ENCODE measurements at regions not wholly inside any gene's neighbourhood (a gene's known extent, or its start where the extent isn't known, plus 50 kb on each side); places are given as distances from the start of the nearest gene placed in this dataset.

- Histone ChIP-seq H3K36me3 (ENCODE audit: control insufficient read depth in 2 of 4, insufficient read depth in 4 of 4, low read length in 3 of 4) (no peaks in the 10 kb centered on the region), H2BK15ac (ENCODE audit: low read length) (no peak overlapping the region), H2BK120ac (replicated peaks; ENCODE audit: low read depth, low read length) (no peak overlapping the region), H3K23ac (ENCODE audit: insufficient read length) (no peak overlapping the region), H4K20me1 (replicated peaks in 1 of 2; ENCODE audit: control insufficient read depth in 1 of 2, insufficient read depth in 2 of 2, low read length in 2 of 2) (no peaks in the 10 kb centered on the region), H3K9ac (replicated peaks in 1 of 4; ENCODE audit: extremely low read depth in 1 of 4, low read depth in 3 of 4, low read length in 3 of 4) (no peak overlapping the region), H3K56ac (replicated peaks; ENCODE audit: insufficient read length, low read depth, low read length) (no peak overlapping the region), H4K5ac (ENCODE audit: insufficient read length, low read depth, low read length) (no peak overlapping the region), H3K18ac (ENCODE audit: extremely low read depth, low read length) (no peak overlapping the region), H3K79me2 (ENCODE audit: control insufficient read depth in 1 of 2, insufficient read depth in 2 of 2, low read length in 2 of 2) (no peaks in the 10 kb centered on the region), H3K4me2 (ENCODE audit: insufficient read depth in 1 of 2, low read depth in 2 of 2, low read length in 2 of 2) (no peak overlapping the region), H2AFZ (ENCODE audit: low read length) (no peak overlapping the region), H3K23me2 (ENCODE audit: low read depth, low read length) (no peaks in the 10 kb centered on the region), H3K9me3 (ENCODE audit: insufficient read depth in 2 of 2, low read depth in 1 of 2, low read length in 1 of 2) (no peaks in the 10 kb centered on the region), H3K4me3 (ENCODE audit: extremely low read depth in 1 of 4, insufficient read depth in 2 of 4, low read depth in 3 of 4, low read length in 4 of 4) (no peak overlapping the region), H3K4ac (replicated peaks; ENCODE audit: insufficient read length, low read depth, low read length) (no peak overlapping the region), H4K8ac (ENCODE audit: extremely low read depth, insufficient read depth, low read length) (no peak overlapping the region), H3K27ac (ENCODE audit: low read depth, low read length) (no peak overlapping the region), H3K27me3 (replicated peaks in 1 of 4; ENCODE audit: control insufficient read depth in 3 of 4, extremely low read depth in 1 of 4, insufficient read depth in 3 of 4, low read length in 3 of 4) (no peaks in the 10 kb centered on the region), H2BK20ac (ENCODE audit: low read length) (no peak overlapping the region), H3K14ac (ENCODE audit: insufficient read length) (no peak overlapping the region), H4K91ac (replicated peaks; ENCODE audit: insufficient read length, low read length) (no peak overlapping the region), H2BK5ac (ENCODE audit: low read depth, low read length) (no peak overlapping the region), H2BK12ac (ENCODE audit: low read depth, low read length) (no peak overlapping the region), H2AK5ac (ENCODE audit: low read depth, low read length) (no peak overlapping the region), H3K79me1 (ENCODE audit: low read depth, low read length) (no peaks in the 10 kb centered on the region), H3K4me1 (replicated peaks in 1 of 4; ENCODE audit: control insufficient read depth in 3 of 4, insufficient read depth in 4 of 4, low read length in 3 of 4) (0 out of 7 replicates have a peak, but pooled peaks cover 0 to 2% (median 0%) of the 10 kb centered on the region in 4 experiments)
- POLR2A ChIA-PET (ENCODE audit: partially characterized antibody), result no interaction called here
- DNase-seq (ENCODE audit: low read depth in 1 of 2, low spot score in 2 of 2), result no peak
- no peak for FAIRE-seq
- TF ChIP-seq POLR2A (IDR thresholded peaks at IDR 0.05; ENCODE audit: control extremely low read depth in 1 of 2, low read depth in 2 of 2, low read length in 2 of 2), result no peak
- TF ChIP-seq NANOG (IDR thresholded peaks at IDR 0.05; ENCODE audit: insufficient read depth, low read depth, low read length, poor library complexity, severe bottlenecking), result no peak
- no peak for TF ChIP-seq CHD1 (IDR thresholded peaks at IDR 0.05; ENCODE audit: low read depth, low read length)
- TF ChIP-seq SIN3A (conservative IDR thresholded peaks at IDR 0.05 in 1 of 2, IDR thresholded peaks at IDR 0.05 in 1 of 2; ENCODE audit: low read depth in 1 of 2, low read length in 2 of 2), result no peak
- TF ChIP-seq NRF1 (IDR thresholded peaks at IDR 0.05; ENCODE audit: low read depth, low read length), result no peak
- TF ChIP-seq CHD2 (IDR thresholded peaks at IDR 0.05; ENCODE audit: low read length), result no peak
- 97% methylated on average over 3 of the region's 3 CpGs; no CpG with 5 or more reads in 1 of the 2 experiments for whole genome bisulfite sequencing, 2 experiments (ENCODE audit: extremely low coverage in 1 of 2, insufficient coverage in 1 of 2, insufficient read length in 1 of 2, insufficient replicate concordance in 2 of 2, low coverage in 1 of 2, low lambda C conversion rate in 2 of 2, missing lambda C conversion rate in 1 of 2)
- CTCF ChIA-PET (ENCODE audit: partially characterized antibody), result no interaction called here
These were observed 289.2 kb upstream of the KLF12 start for GRCh38 chr13:74423434-74423833.
